Stomach smooth muscle (tissue), 2 donors: ENCODE measurements at regions not wholly inside any gene's neighbourhood (a gene's known extent, or its start where the extent isn't known, plus 50 kb on each side); places are given as distances from the start of the nearest gene placed in this dataset.
"Not testable (repeated sequence)": the region's sequence is repeated elsewhere in the genome, so short reads cannot be mapped to it uniquely, and the experiment has no call there.

Experiments used
- H3K27ac ChIP-seq: one replicate; pipeline ENCODE4 v1.7.0; 2013; ENCODE audit warnings: mild to moderate bottlenecking, low read length, inconsistent platforms
- H3K27me3 ChIP-seq, 2 donors: one replicate each; pipeline ENCODE4 v1.7.0; 2013; ENCODE audit warnings: low read length in 2 of 2; ENCODE audit not compliant: insufficient read depth in 2 of 2, control insufficient read depth in 1 of 2
- H3K36me3 ChIP-seq, 2 donors: one replicate each; pipeline ENCODE4 v1.7.0; 2013; ENCODE audit warnings: low read length in 2 of 2; ENCODE audit not compliant: control insufficient read depth in 2 of 2, insufficient read depth in 2 of 2
- H3K4me1 ChIP-seq: one replicate; pipeline ENCODE4 v1.7.0; 2013; ENCODE audit warnings: low read length; ENCODE audit not compliant: control insufficient read depth, insufficient read depth
- H3K4me3 ChIP-seq, 2 donors: one replicate each; pipeline ENCODE4 v1.7.0; 2013; ENCODE audit warnings: low read length in 2 of 2
- H3K9ac ChIP-seq, 2 donors: one replicate each; pipeline ENCODE4 v1.7.0; 2013; ENCODE audit warnings: low read length in 2 of 2, mild to moderate bottlenecking in 1 of 2
- H3K9me3 ChIP-seq, 2 donors: one replicate each; pipeline ENCODE4 v1.7.0; 2013; ENCODE audit warnings: low read length in 2 of 2; ENCODE audit not compliant: control insufficient read depth in 2 of 2
- donor health status: healthy.
- donor health status: Pancreatic carcinoma.

- Histone ChIP-seq H3K9ac (no peak overlapping the region), H3K9me3 (no peaks in the 10 kb centered on the region), H3K27ac (no peak overlapping the region), H3K36me3 (no peaks in the 10 kb centered on the region), H3K4me3 (no peak overlapping the region), H3K27me3 (no peaks in the 10 kb centered on the region), H3K4me1 (no peaks in the 10 kb centered on the region)
Observed at GRCh38 chr17:71855010-71855409, 265.8 kb upstream of the SOX9 start.

- H3K4me1 ChIP-seq: no peaks in the 10 kb centered on the region
- no peaks in the 10 kb centered on the region for H3K36me3 ChIP-seq
- no peak overlapping the region for H3K9ac ChIP-seq
- no peaks in the 10 kb centered on the region for H3K9me3 ChIP-seq
- no peak overlapping the region for H3K4me3 ChIP-seq
- no peak overlapping the region for H3K27ac ChIP-seq
- peaks cover 0 to 3% of the 10 kb centered on the region in 2 donors for H3K27me3 ChIP-seq
Observed at GRCh38 chr17:71864755-71865154, 256.1 kb upstream of the SOX9 start.

- peaks cover 0 to 3% of the 10 kb centered on the region in 2 donors for H3K27me3 ChIP-seq
- H3K9ac ChIP-seq: no peak overlapping the region
- H3K27ac ChIP-seq: no peak overlapping the region
- H3K4me1 ChIP-seq: no peaks in the 10 kb centered on the region
- H3K36me3 ChIP-seq: no peaks in the 10 kb centered on the region
- H3K9me3 ChIP-seq: no peaks in the 10 kb centered on the region
- no peak overlapping the region for H3K4me3 ChIP-seq
Observed at GRCh38 chr17:71866095-71866494, 254.7 kb upstream of the SOX9 start.

GRCh38 chr17:71869293-71869692, 251.5 kb upstream of the SOX9 start:
- no peak overlapping the region for H3K4me3 ChIP-seq
- H3K4me1 ChIP-seq: no peaks in the 10 kb centered on the region
- no peak overlapping the region for H3K27ac ChIP-seq
- no peaks in the 10 kb centered on the region for H3K9me3 ChIP-seq
- no peak overlapping the region for H3K9ac ChIP-seq
- H3K27me3 ChIP-seq: peaks cover 0 to 3% of the 10 kb centered on the region in 2 donors
- no peaks in the 10 kb centered on the region for H3K36me3 ChIP-seq

GRCh38 chr17:71869841-71870545, 250.8 kb upstream of the SOX9 start:
- H3K27ac ChIP-seq: no peak overlapping the region

GRCh38 chr17:71870546-71870862, 250.3 kb upstream of the SOX9 start:
- Histone ChIP-seq H3K4me1 (no peaks in the 10 kb centered on the region), H3K9ac (no peak overlapping the region), H3K27ac (no peak overlapping the region), H3K27me3 (peaks cover 0 to 3% of the 10 kb centered on the region in 2 donors), H3K9me3 (no peaks in the 10 kb centered on the region), H3K4me3 (no peak overlapping the region), H3K36me3 (no peaks in the 10 kb centered on the region)

More at GRCh38 chr17:71869841-71870545, 250.8 kb upstream of the SOX9 start:
- peaks cover 0 to 3% of the 10 kb centered on the region in 2 donors for H3K27me3 ChIP-seq
- no peaks in the 10 kb centered on the region for H3K36me3 ChIP-seq
- no peaks in the 10 kb centered on the region for H3K4me1 ChIP-seq
- H3K9me3 ChIP-seq: no peaks in the 10 kb centered on the region
- H3K9ac ChIP-seq: no peak overlapping the region
- no peak overlapping the region for H3K4me3 ChIP-seq

GRCh38 chr17:71872843-71873485, 247.9 kb upstream of the SOX9 start:
- Histone ChIP-seq H3K9me3 (no peaks in the 10 kb centered on the region), H3K27ac (no peak overlapping the region), H3K4me3 (no peak overlapping the region), H3K36me3 (no peaks in the 10 kb centered on the region), H3K27me3 (no peaks in the 10 kb centered on the region), H3K9ac (no peak overlapping the region), H3K4me1 (no peaks in the 10 kb centered on the region)

GRCh38 chr17:71874773-71875172, 246.0 kb upstream of the SOX9 start:
- H3K4me3 ChIP-seq, H3K27ac ChIP-seq, H3K9ac ChIP-seq, H3K27me3 ChIP-seq, H3K36me3 ChIP-seq, H3K9me3 ChIP-seq, H3K4me1 ChIP-seq: not testable (repeated sequence)

GRCh38 chr17:71878271-71878670, 242.5 kb upstream of the SOX9 start:
- Histone ChIP-seq H3K4me3 (no peak overlapping the region), H3K27ac (no peak overlapping the region), H3K36me3 (no peaks in the 10 kb centered on the region), H3K9me3 (no peaks in the 10 kb centered on the region), H3K27me3 (no peaks in the 10 kb centered on the region), H3K4me1 (no peaks in the 10 kb centered on the region), H3K9ac (no peak overlapping the region)

GRCh38 chr17:71878998-71879397, 241.8 kb upstream of the SOX9 start:
- Histone ChIP-seq H3K4me1 (no peaks in the 10 kb centered on the region), H3K27ac (no peak overlapping the region), H3K9ac (no peak overlapping the region), H3K27me3 (no peaks in the 10 kb centered on the region), H3K9me3 (no peaks in the 10 kb centered on the region), H3K4me3 (no peak overlapping the region), H3K36me3 (no peaks in the 10 kb centered on the region)

GRCh38 chr17:71881041-71881440, 239.8 kb upstream of the SOX9 start:
- Histone ChIP-seq H3K27me3 (no peaks in the 10 kb centered on the region), H3K4me3 (no peak overlapping the region), H3K36me3 (no peaks in the 10 kb centered on the region), H3K27ac (no peak overlapping the region), H3K9ac (no peak overlapping the region), H3K9me3 (no peaks in the 10 kb centered on the region), H3K4me1 (no peaks in the 10 kb centered on the region)
